DMS114 treated with DMSO at 0.1 percent for 48 hours (cell line): ENCODE measurements at regions not wholly inside any gene's neighbourhood (a gene's known extent, or its start where the extent isn't known, plus 50 kb on each side); places are given as distances from the start of the nearest gene placed in this dataset.
"Not testable (repeated sequence)": the region's sequence is repeated elsewhere in the genome, so short reads cannot be mapped to it uniquely, and the experiment has no call there.

Experiments used
- DNase-seq: peaks from one replicate; lab custom pipeline; 2025; ENCODE audit not compliant: unreplicated experiment; lab: John Stamatoyannopoulos, UW

DNA sequence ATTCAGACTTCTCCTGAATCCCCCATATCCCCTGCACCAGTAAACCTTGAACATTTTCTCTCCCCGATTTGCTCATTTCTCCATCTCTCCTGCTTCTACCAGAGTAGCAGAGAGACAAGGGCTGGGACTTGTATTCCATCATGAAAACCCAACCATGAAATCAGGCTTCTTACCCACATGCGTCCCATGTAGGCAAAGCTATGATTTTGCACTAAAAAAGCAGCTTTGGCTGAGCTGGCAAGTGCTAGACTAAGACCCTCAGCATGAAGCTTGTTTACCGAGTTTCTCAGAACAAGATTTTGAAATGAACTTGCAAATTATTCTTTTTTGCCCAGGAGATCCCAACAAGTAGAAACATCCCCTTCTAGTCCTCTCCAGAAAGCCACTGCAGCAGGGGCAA, 80.3 kb upstream of the RFLNA start:
- DNase-seq, result no peak

DNA sequence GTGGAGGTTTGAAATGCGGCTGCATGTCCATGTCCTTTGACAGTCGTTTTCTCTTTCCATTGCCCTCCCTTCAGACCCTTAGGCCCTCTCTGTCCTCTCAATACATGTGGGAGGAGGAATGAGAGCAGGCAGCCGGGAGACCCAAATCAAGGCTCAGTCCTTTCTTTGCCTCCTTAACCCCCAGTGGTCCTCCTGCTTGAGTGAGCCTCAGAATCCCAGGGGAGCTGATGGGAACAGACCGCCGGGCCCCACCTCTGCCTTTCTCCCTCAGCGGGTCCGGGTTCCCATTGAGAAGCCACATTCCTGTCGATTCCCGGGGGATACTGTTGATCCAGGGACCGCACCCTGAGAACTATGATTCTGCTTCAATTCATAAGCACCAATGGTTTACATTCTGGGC, 77.9 kb upstream of the RFLNA start:
- DNase-seq, result no peak

DNA sequence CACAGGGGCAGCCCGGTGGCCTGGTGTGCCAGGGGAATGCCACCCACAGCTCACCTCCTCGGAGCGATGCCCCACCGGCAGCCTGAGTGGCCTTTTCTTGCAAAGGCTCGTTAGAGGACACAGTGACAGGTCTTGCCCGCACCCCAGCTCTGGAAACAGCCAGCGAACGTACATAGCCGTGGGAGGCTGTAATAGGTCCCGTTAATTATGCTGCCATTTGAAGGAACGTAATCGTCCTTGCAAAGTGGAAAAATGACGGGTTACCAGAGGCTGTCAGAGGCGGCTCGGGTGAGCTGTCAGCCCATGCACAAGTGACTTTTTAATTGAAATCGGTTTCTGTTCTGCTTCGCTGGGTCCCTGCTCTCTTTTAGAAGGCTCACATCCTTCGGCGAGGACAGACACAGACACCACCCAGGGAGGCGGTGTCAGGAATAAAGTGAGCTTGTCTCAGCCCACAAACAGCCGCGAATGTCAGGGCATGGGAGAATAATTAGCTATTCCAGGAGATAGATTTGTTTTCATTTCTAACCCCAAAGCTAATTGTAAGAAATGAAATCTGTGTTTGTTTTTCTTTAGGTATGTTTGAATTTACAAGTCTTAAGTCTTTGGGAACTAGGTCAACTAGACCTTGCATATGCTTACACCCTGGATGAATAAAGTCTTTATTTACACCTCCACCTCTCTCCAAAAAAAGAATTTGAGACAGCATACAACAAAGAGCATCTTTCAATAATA, 77.2 kb upstream of the RFLNA start:
- no peak for DNase-seq

DNA sequence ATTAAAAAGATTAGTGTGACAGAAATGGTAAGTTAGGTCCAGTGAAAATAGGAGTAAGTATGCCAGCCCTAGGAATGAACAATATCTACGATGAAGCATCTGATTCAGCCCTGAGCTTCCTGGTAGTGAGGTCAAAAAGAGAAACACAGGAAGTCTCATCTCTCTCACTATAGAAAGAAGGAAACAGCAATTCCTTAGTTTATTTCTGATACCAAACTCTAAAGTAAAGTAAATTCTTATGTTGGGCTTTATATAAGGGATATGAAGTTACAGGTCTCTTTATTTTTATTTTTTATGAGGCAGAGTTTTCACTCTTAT, 76.7 kb upstream of the RFLNA start:
- DNase-seq, result no peak

DNA sequence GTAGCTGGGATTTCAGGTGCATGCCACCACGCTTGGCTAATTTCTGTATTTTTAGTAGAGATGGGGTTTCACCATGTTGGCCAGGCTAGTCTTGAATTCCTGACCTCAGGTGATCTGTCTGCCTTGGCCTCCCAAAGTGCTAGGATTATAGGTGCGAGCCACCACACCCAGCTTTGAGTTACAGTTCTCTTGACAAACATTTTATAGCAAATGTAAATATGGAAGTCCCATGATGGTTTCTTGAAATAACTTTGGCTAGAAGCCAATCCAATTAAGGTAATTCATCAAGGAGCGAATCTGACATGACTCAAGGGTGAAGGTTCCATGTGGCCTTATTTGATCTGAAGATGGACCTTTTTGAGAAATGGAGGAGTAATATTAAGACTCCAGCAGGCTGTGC, 76.2 kb upstream of the RFLNA start:
- not testable (repeated sequence) for DNase-seq

DNA sequence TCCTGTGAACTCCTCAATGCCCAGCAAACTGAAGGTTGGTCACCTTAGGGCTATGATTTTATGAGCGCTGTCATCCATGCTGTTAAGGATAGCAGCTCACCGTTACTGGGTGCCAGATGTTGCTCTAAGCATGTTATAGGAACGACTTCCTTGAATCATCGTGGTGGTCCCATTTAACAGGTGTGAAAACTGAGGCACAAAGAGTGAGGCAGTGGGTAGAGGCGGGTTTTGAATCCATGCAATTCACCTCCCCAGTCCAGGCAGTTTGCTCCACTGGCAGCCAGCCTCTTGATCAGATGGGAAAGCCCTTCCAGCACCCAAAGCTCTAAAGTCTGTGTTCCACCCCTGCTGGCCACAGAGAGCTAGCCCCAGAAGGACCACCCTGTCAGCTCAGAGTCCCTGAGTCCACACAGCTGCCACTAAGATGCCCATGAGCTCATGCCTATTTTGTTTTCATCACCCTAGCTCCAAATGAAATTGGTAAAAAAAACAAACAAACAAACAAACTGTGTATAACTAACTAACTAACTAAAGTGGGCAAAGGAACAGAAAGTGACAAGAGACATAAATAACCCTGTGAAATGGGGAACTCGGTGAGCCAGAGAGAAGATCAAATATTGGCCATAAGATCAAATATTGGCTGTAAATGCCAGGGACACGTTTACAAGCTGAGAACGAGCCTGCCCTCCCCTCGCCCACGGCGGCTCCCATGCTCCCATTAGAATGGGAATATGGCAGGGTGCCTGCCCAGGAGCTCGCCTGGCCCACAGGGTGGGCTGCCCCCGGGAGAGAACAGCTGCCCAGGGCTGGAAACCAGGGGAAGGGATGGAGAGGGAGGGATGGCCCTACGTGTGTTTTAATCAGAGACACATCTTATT, 72.3 kb upstream of the RFLNA start:
- no peak for DNase-seq

DNA sequence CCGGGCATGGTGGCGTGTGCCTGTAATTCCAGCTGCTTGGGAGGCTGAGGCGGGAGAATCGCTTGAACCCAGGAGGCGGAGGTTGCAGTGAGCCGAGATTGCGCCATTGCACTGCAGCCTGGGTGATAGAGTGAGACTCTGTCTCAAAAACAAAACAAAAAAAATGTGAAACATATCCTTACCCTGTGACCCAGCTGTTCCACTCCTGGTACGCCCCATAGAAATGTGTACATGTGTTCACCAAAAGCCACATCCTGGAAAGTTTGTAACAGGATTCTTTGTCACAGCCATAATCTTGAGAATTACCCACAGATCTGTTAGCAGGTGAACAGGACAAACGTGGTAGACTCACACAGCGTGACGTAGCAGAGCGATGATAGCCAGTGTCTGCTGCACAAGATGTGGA, 71.2 kb upstream of the RFLNA start:
- not testable (repeated sequence) for DNase-seq

DNA sequence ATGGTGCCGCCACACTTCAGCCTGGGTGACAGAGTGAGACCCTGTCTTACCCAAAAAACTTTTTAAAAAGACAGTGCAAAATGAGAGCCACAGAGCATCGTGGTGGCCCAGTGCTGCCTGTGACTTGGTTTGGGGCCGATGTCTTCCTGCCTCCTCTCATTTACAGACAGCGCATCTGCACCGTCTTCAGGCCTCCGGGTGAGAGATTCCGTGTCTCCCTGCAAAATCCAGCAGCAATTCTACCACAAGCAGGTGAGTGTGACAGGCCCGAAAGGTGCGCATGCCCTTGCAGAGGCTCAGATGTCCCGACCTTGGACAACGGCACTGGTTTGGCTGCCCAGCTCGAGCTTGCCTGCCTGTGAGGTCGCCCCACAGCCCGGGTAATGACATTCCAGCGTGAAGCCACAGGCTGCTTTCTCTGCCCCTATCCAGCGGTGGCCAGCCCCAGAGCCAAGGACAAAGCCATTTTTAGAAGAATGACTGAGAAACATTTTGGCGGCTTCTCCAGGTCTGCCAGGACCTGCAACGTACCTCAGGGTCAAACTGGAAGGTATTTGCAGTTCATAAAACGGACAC, 70.3 kb upstream of the RFLNA start:
- no peak for DNase-seq

DNA sequence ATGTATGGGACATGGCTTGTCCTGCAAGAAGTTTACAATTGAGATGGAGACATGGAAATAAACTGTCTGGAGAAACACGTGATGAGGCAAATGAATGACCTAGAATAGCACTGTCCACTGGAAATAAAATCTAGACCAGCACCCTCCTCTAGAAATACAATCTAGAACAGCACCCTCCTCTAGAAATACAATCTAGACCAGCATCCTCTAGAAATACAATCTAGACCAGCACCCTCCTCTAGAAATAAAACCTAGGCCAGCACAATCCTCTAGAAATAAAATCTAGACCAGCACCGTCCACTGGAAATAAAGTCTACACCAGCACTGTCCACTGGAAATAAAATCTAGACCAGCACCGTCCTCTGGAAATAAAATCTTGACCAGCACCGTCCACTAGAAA, 69.2 kb upstream of the RFLNA start:
- DNase-seq, result no peak

DNA sequence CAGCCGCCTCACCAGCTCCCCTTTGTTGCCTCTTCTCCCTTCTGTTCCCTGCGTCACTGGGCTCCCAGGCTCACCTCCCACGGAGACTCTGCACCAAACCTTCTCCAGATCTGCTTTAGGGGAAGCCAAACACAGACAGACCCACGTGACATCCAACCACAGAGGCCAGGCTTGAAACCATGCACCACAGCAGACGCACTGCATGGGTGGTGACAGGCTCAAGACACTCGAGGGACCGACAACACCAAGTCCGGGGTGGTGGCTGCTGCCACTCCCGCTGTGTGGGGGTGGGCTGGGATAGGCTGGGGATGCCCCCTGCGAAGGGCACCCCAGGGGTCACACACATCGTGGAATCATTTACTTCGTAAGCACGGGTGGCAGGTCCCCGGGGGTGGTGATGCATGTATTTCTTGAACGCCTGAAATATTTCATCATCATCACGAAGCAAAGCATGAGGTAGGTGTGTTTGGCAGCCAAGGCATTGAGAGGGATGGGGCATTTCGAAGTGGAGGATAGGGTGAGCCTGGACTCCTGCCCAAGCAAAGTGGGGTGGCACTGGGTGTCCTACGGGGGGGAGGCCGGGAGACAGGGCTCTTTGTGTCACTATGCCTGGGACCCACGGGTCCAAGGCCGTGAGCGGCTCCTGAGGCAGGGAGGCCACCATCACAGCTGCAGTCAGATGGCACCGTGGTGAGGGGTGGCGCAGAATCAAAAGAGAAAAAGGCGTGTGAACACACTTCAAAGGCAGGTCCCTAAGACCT, 66.8 kb upstream of the RFLNA start:
- DNase-seq, result no peak

DNA sequence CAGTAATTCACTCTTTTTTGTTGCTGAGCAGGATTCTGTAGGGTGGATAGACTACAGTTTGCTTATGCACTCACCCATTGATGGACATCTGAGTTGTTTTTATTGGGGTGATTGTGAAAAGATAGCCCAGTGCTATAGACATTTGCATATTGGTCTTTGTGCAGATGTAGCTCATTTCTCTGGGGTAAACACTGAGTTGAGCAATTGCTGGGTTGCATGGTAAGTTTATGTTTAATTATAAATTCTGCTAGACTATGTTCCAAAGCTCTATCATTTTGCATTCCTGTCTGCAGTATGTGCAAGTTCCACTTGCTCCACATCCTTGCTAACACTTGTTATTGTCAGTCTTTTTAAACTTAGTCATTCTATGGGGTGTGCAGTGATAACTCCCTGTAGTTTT, 65.4 kb upstream of the RFLNA start:
- DNase-seq, result no peak

DNA sequence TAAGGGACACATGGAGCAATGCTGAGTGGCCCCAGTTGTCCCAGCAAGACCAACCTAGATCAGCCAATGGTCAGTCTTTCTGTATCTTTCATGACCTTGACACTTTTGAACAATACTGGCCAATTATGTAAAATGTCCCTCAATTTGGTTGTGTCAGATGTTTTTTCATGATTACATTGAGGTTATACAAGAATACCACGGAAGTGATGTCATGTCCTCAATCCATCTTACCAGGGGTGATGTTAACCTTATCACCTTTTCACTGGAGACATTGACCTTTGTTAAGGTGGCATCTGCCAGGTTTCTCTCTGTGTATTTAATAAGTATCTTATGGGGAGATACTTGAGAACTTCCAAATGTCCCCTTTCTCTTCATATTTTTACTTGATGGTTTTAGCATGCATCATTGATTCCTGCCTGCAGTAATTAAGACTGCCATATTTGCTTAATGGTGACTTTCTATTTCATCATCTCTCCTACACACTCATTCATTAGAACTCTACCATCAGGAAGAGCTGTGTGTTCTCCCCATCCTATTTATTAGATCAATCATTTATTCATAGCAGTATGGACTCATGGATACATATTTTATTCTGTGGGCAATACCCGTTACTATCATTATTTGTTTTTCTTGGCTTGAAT, 64.7 kb upstream of the RFLNA start:
- no peak for DNase-seq

DNA sequence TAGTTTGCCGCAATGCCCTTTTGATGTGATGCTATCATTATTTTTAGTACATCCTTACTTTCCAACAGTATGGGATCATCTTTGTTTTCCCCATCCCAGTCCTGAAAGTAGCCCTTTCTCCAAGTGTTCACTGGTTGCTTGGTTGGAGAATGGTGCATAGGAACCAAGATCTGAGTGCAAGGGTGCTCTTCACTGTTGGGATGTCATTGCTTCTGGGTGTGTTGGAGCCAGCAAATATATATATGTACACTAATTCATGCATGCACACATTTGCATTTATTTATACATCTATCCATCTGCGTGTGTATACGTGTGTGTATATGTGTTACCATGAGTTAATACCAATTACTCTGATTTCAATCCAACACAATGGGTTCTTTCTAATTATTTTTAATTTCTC, 64.1 kb upstream of the RFLNA start:
- no peak for DNase-seq

DNA sequence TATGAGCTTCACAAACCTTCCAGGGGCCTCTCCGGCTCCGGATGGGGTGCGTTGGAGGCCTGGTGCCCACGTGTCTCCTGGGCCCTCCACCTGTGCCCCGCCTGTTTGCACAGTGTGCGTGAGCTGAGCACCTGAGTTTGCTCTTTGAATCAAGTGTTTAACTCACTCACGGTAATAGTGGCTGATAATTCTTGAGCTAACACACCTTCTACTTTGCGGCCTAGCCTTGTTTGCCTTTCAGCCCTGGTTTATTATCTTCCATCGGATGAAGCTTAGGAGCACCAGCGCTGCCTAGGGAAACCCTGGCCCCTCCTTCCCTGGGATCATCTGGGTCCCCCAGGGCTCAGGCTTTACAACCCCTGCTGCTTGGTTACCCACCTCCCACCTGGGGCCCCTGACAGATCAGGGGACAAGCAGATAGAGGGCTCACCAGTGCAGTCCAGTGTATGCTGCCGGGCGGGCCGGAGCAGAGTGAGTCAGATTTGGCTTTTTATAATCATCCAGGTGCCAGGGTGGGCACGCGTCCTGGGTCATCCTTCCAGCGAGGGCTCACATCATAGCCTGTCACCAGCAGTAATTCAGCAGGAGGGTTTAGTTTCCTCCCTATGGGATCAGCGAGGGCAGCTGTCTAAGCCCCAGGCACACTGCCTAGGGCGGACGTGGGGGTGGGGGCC, 62.8 kb upstream of the RFLNA start:
- DNase-seq, result no peak

DNA sequence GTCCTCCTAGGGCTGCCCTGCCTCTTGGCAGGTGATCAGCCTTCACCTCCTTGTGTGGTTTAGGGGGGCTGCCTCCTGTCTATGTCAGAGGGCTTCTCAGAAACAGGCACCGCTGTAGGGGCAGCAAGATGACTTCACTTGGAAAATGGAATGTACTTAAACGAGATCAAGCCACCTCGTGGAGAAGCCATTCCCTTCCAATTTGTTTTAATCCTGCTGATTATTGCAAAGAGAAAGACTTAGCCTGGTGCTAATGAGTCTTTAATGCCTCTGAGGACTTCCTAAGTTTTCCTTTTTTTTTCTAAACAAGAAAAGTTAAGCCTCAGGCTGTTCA, 62.3 kb upstream of the RFLNA start:
- DNase-seq, result no peak

DNA sequence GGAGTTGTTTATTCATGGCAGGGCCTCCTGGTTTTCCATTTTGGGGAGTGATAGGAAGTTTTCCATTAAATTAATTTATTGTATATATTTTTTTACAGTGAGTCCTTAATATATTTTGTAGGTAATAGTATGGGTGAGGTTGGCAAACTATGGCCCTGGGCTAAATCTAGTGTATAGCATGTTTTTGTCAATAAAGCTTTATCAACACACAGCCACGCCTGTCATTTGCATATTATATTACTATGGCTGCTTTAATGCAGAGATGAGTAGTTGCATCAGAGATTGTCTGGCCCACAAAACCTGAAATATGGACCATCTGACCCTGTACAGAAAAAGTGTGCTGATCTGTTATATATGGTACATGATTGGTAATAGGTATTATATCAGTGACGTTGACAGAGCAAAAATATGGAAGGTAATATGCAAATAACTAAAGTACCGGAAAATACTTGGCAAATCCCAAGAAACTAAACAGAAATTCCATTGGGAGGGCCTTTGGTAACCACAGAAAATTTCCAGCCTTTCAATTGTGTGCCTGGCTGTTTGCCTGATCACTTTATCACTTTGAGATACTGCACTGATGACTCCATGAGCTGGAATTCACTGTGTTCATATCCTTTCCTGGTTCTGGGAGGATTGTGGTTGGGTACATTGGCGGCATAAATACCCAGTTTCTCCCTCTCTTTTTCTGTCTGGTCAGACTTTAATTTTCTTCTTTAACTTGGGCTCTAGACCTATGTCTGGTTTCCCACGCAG, 61.7 kb upstream of the RFLNA start:
- no peak for DNase-seq

DNA sequence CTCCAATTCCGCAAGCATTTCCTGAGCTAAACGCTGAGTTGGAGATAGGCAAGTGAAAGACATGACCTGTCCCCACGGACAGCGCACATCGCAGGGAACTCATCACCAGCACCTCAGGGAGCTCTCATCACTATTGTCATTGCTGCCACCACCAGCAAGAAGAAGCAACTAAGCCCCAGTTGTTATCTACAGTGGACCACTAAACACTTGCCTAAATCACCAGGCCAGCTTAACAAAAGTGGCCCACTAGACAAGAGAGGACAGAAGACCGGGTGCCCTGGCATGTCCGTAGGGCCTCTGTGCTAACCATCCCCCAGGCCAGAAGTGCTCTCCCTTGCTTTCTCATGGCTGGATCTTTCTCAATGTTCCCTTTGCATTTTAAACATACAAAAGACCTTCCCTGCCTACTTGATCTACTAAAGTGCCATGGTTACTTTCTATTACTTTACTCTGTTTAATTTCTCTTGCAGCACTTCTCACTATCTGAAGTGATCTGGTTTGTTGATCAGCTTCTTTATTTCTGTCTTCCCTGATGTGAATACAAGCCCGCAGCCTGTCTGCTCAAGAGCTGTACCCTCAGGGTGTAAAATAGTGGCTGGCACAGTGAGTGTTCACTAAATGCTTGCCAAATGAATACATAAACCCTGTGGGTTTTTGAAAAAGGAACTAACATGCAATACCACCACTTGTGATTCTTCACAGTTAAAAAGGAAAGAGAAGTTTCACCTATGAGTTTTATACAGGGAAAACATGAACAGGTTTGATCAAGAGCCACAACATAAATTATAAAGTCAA, 60.9 kb upstream of the RFLNA start:
- no peak for DNase-seq

DNA sequence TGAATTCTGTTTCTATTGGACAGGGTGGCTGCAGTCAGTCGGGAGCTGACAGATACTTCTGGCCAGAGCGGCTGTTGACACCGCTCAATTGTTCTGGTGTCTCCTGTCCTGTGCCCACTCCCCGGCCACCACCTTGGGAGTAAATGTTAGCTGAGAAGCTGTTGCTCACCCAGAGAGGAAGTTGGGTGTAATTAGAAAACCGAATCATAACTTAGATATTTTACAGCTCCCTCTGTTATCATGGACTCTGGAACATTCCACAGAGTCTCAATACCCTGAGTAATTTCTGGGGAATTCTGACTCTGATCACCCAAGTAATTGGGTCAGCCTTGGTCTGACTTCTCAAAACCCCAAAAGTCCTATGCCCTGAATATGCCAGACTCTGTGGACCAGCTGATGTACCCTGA, 58.3 kb upstream of the RFLNA start:
- DNase-seq, result no peak

DNA sequence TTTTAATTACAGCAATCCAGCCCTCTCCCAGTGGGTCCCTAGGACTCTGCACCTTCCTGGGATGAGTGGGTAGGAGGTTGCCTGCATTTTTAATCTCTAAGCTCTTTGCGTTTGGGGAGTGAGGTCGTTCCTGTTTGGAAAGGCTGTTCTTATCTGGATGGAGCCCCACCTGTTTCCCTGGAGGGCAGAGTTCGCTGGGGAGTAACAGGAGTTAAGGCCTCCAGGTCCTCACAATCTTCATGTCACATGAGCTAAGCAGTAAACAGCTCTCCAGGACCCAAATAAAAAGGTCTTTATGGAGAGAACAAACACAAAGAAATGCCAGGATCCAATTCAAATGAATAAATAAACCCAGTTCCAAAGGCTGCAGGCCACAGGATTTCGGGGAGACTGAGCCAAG, 56.0 kb upstream of the RFLNA start:
- DNase-seq, result no peak
